ENCODE measurements at regions not wholly inside any gene's neighbourhood (a gene's known extent, or its start where the extent isn't known, plus 50 kb on each side); places are given as distances from the start of the nearest gene placed in this dataset.

GRCh38 chrX:46029777-46030176, 515.4 kb downstream of the ZNF674 start:
- in situ Hi-C loops (cut with MboI) (no loop called here), intact Hi-C loops (cut with micrococcal nuclease) (no loop called here)

GRCh38 chrX:46016296-46016695, 528.9 kb downstream of the ZNF674 start:
- no peak for ATAC-seq
- POLR2A ChIA-PET, result no interaction called here
- CTCF ChIA-PET (ENCODE audit: low intra/inter-chr PET ratio), result no interaction called here
- Histone ChIP-seq H3K4me2 (ENCODE audit: insufficient read depth, low read length) (no peak overlapping the region), H3K4me1 (replicated peaks in 1 of 2; ENCODE audit: control insufficient read depth in 2 of 2, insufficient read depth in 2 of 2, low read length in 2 of 2) (no peaks in the 10 kb centered on the region), H3K4me3 (no peak overlapping the region), H2AFZ (ENCODE audit: low read depth, low read length) (no peak overlapping the region), H3K9me3 (replicated peaks; ENCODE audit: control insufficient read depth, insufficient read depth, low read depth, low read length) (no peaks in the 10 kb centered on the region), H4K20me1 (replicated peaks; ENCODE audit: control insufficient read depth, insufficient read depth, low read length) (no peaks in the 10 kb centered on the region), H3K9me1 (ENCODE audit: control insufficient read depth, insufficient read depth, low read length) (no peaks in the 10 kb centered on the region), H3K9ac (ENCODE audit: insufficient read depth in 1 of 2, low read depth in 2 of 2, low read length in 2 of 2) (no peak overlapping the region), H3K79me2 (ENCODE audit: control insufficient read depth, insufficient read depth, low read length) (no peaks in the 10 kb centered on the region), H3K36me3 (ENCODE audit: control insufficient read depth, insufficient read depth, low read length) (no peaks in the 10 kb centered on the region), H3K27ac (ENCODE audit: extremely low read depth, low read depth, low read length) (no peak overlapping the region), H3K27me3 (ENCODE audit: control insufficient read depth in 2 of 2, insufficient read depth in 2 of 2, low read length in 2 of 2) (no peaks in the 10 kb centered on the region)
- no TSS peak for BruUV-seq (replicated peaks)
- no peak for DNase-seq (ENCODE audit: extremely low read depth in 1 of 4, low spot score in 3 of 4)
- FAIRE-seq, result no peak
- WGBS (ENCODE audit: insufficient coverage, low coverage, missing lambda C conversion rate), result 0% methylated on average over 15 of the region's 18 CpGs
- TF ChIP-seq KLF16 (IDR thresholded peaks at IDR 0.05), result no peak
- TF ChIP-seq JUNB (CRISPR knock-in tag; conservative IDR thresholded peaks at IDR 0.05), result no peak
- TF ChIP-seq KDM1A (IDR thresholded peaks at IDR 0.05), result no peak
- TF ChIP-seq ZMIZ1 (IDR thresholded peaks at IDR 0.05; ENCODE audit: low read depth in 2 of 2, low read length in 2 of 2), result no peak
- intact Hi-C loops (cut with micrococcal nuclease), result no loop called here
- in situ Hi-C loops (cut with MboI), result no loop called here

More at GRCh38 chrX:46029777-46030176, 515.4 kb downstream of the ZNF674 start:
- WGBS (ENCODE audit: insufficient coverage, low coverage, missing lambda C conversion rate), result 0% methylated on average over 1 of the region's 1 CpG
- FAIRE-seq (no peak), ATAC-seq (no peak), DNase-seq (ENCODE audit: extremely low read depth in 1 of 4, low spot score in 3 of 4) (no peak)
- POLR2A ChIA-PET, result no interaction called here
- no peak overlapping the region for H3K27ac ChIP-seq (ENCODE audit: extremely low read depth, low read depth, low read length)
- no peak overlapping the region for H3K4me3 ChIP-seq
- CTCF ChIA-PET (ENCODE audit: low intra/inter-chr PET ratio), result no interaction called here
- H3K9me1 ChIP-seq (ENCODE audit: control insufficient read depth, insufficient read depth, low read length), result no peaks in the 10 kb centered on the region
- no TSS peak for BruUV-seq (replicated peaks)
- no peaks in the 10 kb centered on the region for H3K9me3 ChIP-seq (replicated peaks; ENCODE audit: control insufficient read depth, insufficient read depth, low read depth, low read length)
- H3K9ac ChIP-seq (ENCODE audit: insufficient read depth in 1 of 2, low read depth in 2 of 2, low read length in 2 of 2), result no peak overlapping the region
- no peaks in the 10 kb centered on the region for H3K27me3 ChIP-seq (ENCODE audit: control insufficient read depth in 2 of 2, insufficient read depth in 2 of 2, low read length in 2 of 2)
- no peaks in the 10 kb centered on the region for H3K36me3 ChIP-seq (ENCODE audit: control insufficient read depth, insufficient read depth, low read length)
- TF ChIP-seq MYBL2 (IDR thresholded peaks at IDR 0.05; ENCODE audit: low read depth) (no peak), MYBL2 (CRISPR knock-in tag; IDR thresholded peaks at IDR 0.05; ENCODE audit: borderline replicate concordance) (no peak), SMAD3 (CRISPR knock-in tag; conservative IDR thresholded peaks at IDR 0.05) (no peak), BDP1 (IDR thresholded peaks at IDR 0.05; ENCODE audit: insufficient read depth, insufficient read length) (no peak), SNAPC5 (CRISPR knock-in tag; IDR thresholded peaks at IDR 0.05) (no peak), FOS (IDR thresholded peaks at IDR 0.05; ENCODE audit: extremely low read depth, insufficient read length) (no peak)
- H3K4me1 ChIP-seq (replicated peaks in 1 of 2; ENCODE audit: control insufficient read depth in 2 of 2, insufficient read depth in 2 of 2, low read length in 2 of 2), result no peaks in the 10 kb centered on the region
- H2AFZ ChIP-seq (ENCODE audit: low read depth, low read length), result no peak overlapping the region
- H3K4me2 ChIP-seq (ENCODE audit: insufficient read depth, low read length), result no peak overlapping the region
- H3K79me2 ChIP-seq (ENCODE audit: control insufficient read depth, insufficient read depth, low read length), result no peaks in the 10 kb centered on the region
- no peaks in the 10 kb centered on the region for H4K20me1 ChIP-seq (replicated peaks; ENCODE audit: control insufficient read depth, insufficient read depth, low read length)
